Activated T-helper 1 cell treated with anti-CD3 and anti-CD28 coated beads, Interleukin-12 subunit alpha, Interleukin-12 subunit beta, Interleukin-2, Interleukin-4 antibody, amounts not matched to agents 30 ng/mL and 10 ng/mL and 1 ng/mL, durations not matched to agents 14 hours and 24 hours and 36 hours (primary cell): ENCODE measurements at regions not wholly inside any gene's neighbourhood (a gene's known extent, or its start where the extent isn't known, plus 50 kb on each side); places are given as distances from the start of the nearest gene placed in this dataset.
"Not testable (repeated sequence)": the region's sequence is repeated elsewhere in the genome, so short reads cannot be mapped to it uniquely, and the experiment has no call there.

Experiments
- DNase-seq: peaks from one replicate; pipeline ENCODE4 v3.0.0; 2021; ENCODE audit warnings: low spot score
- H3K27ac Mint-ChIP-seq: one replicate; pipeline ENCODE4 v1.8.0; 2021; ENCODE audit warnings: mild to moderate bottlenecking, mixed read lengths
- H3K27me3 Mint-ChIP-seq: one replicate; pipeline ENCODE4 v1.8.0; 2022; ENCODE audit warnings: mild to moderate bottlenecking, moderate library complexity, mixed read lengths; ENCODE audit not compliant: insufficient read depth
- H3K36me3 Mint-ChIP-seq: one replicate; pipeline ENCODE4 v1.8.0; 2021; ENCODE audit warnings: low read depth, mixed read lengths
- H3K4me1 Mint-ChIP-seq: one replicate; pipeline ENCODE4 v1.8.0; 2021; ENCODE audit warnings: low read depth, mixed read lengths
- H3K4me3 Mint-ChIP-seq: one replicate; pipeline ENCODE4 v1.8.0; 2021; ENCODE audit warnings: mild to moderate bottlenecking, moderate library complexity, mixed read lengths
- H3K9me3 Mint-ChIP-seq: one replicate; pipeline ENCODE4 v1.8.0; 2021; ENCODE audit warnings: mixed read lengths
- intact Hi-C: fragments of 100-400 bp; cut with micrococcal nuclease; formaldehyde crosslinking; loops from one replicate; pipeline ENCODE4 v1.15.1; 2024

- no peaks in the 10 kb centered on the region for H3K4me1 Mint-ChIP-seq
- peaks cover 11% of the 10 kb centered on the region for H3K27me3 Mint-ChIP-seq
- DNase-seq: no peak
- intact Hi-C loops: no loop called here
- no peak overlapping the region for H3K4me3 Mint-ChIP-seq
- no peaks in the 10 kb centered on the region for H3K36me3 Mint-ChIP-seq
- H3K9me3 Mint-ChIP-seq: peaks cover 14% of the 10 kb centered on the region
- no peak overlapping the region for H3K27ac Mint-ChIP-seq
Observed at GRCh38 chr5:96316487-96316886, 116.6 kb downstream of the PCSK1 start.

GRCh38 chr5:96316017-96316416 lies 117.0 kb downstream of the PCSK1 start:
- Mint-ChIP-seq H3K27ac (no peak overlapping the region), H3K36me3 (no peaks in the 10 kb centered on the region), H3K4me3 (no peak overlapping the region), H3K9me3 (peaks cover 17% of the 10 kb centered on the region), H3K27me3 (peaks cover 11% of the 10 kb centered on the region), H3K4me1 (no peaks in the 10 kb centered on the region)
- intact Hi-C loops: no loop called here
- DNase-seq: no peak

- H3K36me3 Mint-ChIP-seq: no peaks in the 10 kb centered on the region
- DNase-seq: no peak
- intact Hi-C loops: no loop called here
- no peaks in the 10 kb centered on the region for H3K4me1 Mint-ChIP-seq
- no peak overlapping the region for H3K4me3 Mint-ChIP-seq
- peaks cover 11% of the 10 kb centered on the region for H3K27me3 Mint-ChIP-seq
- H3K9me3 Mint-ChIP-seq: peaks cover 23% of the 10 kb centered on the region
- no peak overlapping the region for H3K27ac Mint-ChIP-seq
Observed at GRCh38 chr5:96315431-96315830, 117.6 kb downstream of the PCSK1 start.

GRCh38 chr5:96312383-96312782 lies 120.7 kb downstream of the PCSK1 start:
- no peaks in the 10 kb centered on the region for H3K36me3 Mint-ChIP-seq
- H3K4me3 Mint-ChIP-seq: no peak overlapping the region
- no peak for DNase-seq
- no peak overlapping the region for H3K27ac Mint-ChIP-seq
- intact Hi-C loops: no loop called here
- H3K27me3 Mint-ChIP-seq: peaks cover 11% of the 10 kb centered on the region
- no peaks in the 10 kb centered on the region for H3K4me1 Mint-ChIP-seq
- H3K9me3 Mint-ChIP-seq: peaks cover 36% of the 10 kb centered on the region

GRCh38 chr5:96307047-96307446 lies 126.0 kb downstream of the PCSK1 start:
- H3K27ac Mint-ChIP-seq, H3K27me3 Mint-ChIP-seq, H3K36me3 Mint-ChIP-seq, H3K4me3 Mint-ChIP-seq, intact Hi-C loops, H3K4me1 Mint-ChIP-seq, DNase-seq: not testable (repeated sequence)
- H3K9me3 Mint-ChIP-seq: peaks cover 33% of the 10 kb centered on the region

GRCh38 chr5:96302174-96302738 lies 130.8 kb downstream of the PCSK1 start:
- Mint-ChIP-seq H3K36me3 (no peaks in the 10 kb centered on the region), H3K27ac (no peak overlapping the region), H3K27me3 (no peaks in the 10 kb centered on the region), H3K4me1 (peaks cover 11% of the 10 kb centered on the region), H3K4me3 (no peak overlapping the region), H3K9me3 (peaks cover 18% of the 10 kb centered on the region)
- no peak for DNase-seq
- intact Hi-C loops: no loop called here

GRCh38 chr5:96300976-96301375 lies 132.1 kb downstream of the PCSK1 start:
- no peak overlapping the region for H3K27ac Mint-ChIP-seq

GRCh38 chr5:96297867-96298266 lies 135.2 kb downstream of the PCSK1 start:
- H3K4me3 Mint-ChIP-seq: no peak overlapping the region
- intact Hi-C loops: no loop called here
- H3K4me1 Mint-ChIP-seq: peaks cover 14% of the 10 kb centered on the region
- H3K9me3 Mint-ChIP-seq: peaks cover 12% of the 10 kb centered on the region
- H3K27ac Mint-ChIP-seq: no peak overlapping the region
- H3K36me3 Mint-ChIP-seq: no peaks in the 10 kb centered on the region
- DNase-seq: no peak
- peaks cover 2% of the 10 kb centered on the region for H3K27me3 Mint-ChIP-seq

More at GRCh38 chr5:96300976-96301375, 132.1 kb downstream of the PCSK1 start:
- Mint-ChIP-seq H3K27me3 (no peaks in the 10 kb centered on the region), H3K9me3 (peaks cover 18% of the 10 kb centered on the region), H3K4me1 (peaks cover 14% of the 10 kb centered on the region), H3K4me3 (no peak overlapping the region), H3K36me3 (no peaks in the 10 kb centered on the region)
- intact Hi-C loops: no loop called here
- no peak for DNase-seq

- Mint-ChIP-seq H3K4me1 (peaks cover 14% of the 10 kb centered on the region), H3K27me3 (peaks cover 2% of the 10 kb centered on the region), H3K4me3 (no peak overlapping the region), H3K9me3 (peaks cover 12% of the 10 kb centered on the region), H3K27ac (no peak overlapping the region), H3K36me3 (no peaks in the 10 kb centered on the region)
- DNase-seq: no peak
- intact Hi-C loops: no loop called here
Observed at GRCh38 chr5:96297290-96297689, 135.8 kb downstream of the PCSK1 start.

GRCh38 chr5:96294884-96295202 lies 138.2 kb downstream of the PCSK1 start:
- Mint-ChIP-seq H3K9me3 (peaks cover 4% of the 10 kb centered on the region), H3K4me1 (peaks cover 14% of the 10 kb centered on the region), H3K27ac (no peak overlapping the region), H3K27me3 (peaks cover 2% of the 10 kb centered on the region), H3K36me3 (no peaks in the 10 kb centered on the region), H3K4me3 (no peak overlapping the region)
- no peak for DNase-seq
- intact Hi-C loops: no loop called here

GRCh38 chr5:96293966-96294883 lies 138.8 kb downstream of the PCSK1 start:
- DNase-seq: no peak
- no peak overlapping the region for H3K27ac Mint-ChIP-seq
- intact Hi-C loops: no loop called here
- no peak overlapping the region for H3K4me3 Mint-ChIP-seq
- H3K4me1 Mint-ChIP-seq: peaks cover 14% of the 10 kb centered on the region
- no peaks in the 10 kb centered on the region for H3K36me3 Mint-ChIP-seq
- peaks cover 2% of the 10 kb centered on the region for H3K27me3 Mint-ChIP-seq
- peaks cover 8% of the 10 kb centered on the region for H3K9me3 Mint-ChIP-seq

- no peak overlapping the region for H3K27ac Mint-ChIP-seq
- intact Hi-C loops: no loop called here
- peaks cover 8% of the 10 kb centered on the region for H3K4me1 Mint-ChIP-seq
- H3K27me3 Mint-ChIP-seq: peaks cover 2% of the 10 kb centered on the region
- no peak for DNase-seq
- no peak overlapping the region for H3K4me3 Mint-ChIP-seq
- H3K36me3 Mint-ChIP-seq: no peaks in the 10 kb centered on the region
- peaks cover 10% of the 10 kb centered on the region for H3K9me3 Mint-ChIP-seq
Observed at GRCh38 chr5:96292582-96293247, 140.3 kb downstream of the PCSK1 start.

GRCh38 chr5:96289287-96289686 lies 143.8 kb downstream of the PCSK1 start:
- DNase-seq, H3K27me3 Mint-ChIP-seq, H3K36me3 Mint-ChIP-seq, H3K27ac Mint-ChIP-seq, H3K4me3 Mint-ChIP-seq, H3K4me1 Mint-ChIP-seq: not testable (repeated sequence)
- H3K9me3 Mint-ChIP-seq: peaks cover 10% of the 10 kb centered on the region
- intact Hi-C loops: loop anchor here (1.0 kb wide), 1 partner anchor 9 kb away; no protein-coding TSS in a partner anchor
